Neural crest cell (in vitro differentiated cells): ENCODE measurements at regions not wholly inside any gene's neighbourhood (a gene's known extent, or its start where the extent isn't known, plus 50 kb on each side); places are given as distances from the start of the nearest gene placed in this dataset.
"Not testable (repeated sequence)": the region's sequence is repeated elsewhere in the genome, so short reads cannot be mapped to it uniquely, and the experiment has no call there.

Source experiments
- DNase-seq: peaks from one replicate; pipeline ENCODE4 v3.0.0; 2021; ENCODE audit warnings: low read depth, mixed read lengths, low spot score
- H3K27ac Mint-ChIP-seq: one replicate; pipeline ENCODE4 v1.8.0; 2021; ENCODE audit warnings: mild to moderate bottlenecking, mixed read lengths; ENCODE audit not compliant: unreplicated experiment
- H3K27me3 Mint-ChIP-seq: 2 replicates; pipeline ENCODE4 v1.8.0; 2021; ENCODE audit warnings: low read depth, mild to moderate bottlenecking, mixed read lengths
- H3K36me3 Mint-ChIP-seq: 2 replicates; pipeline ENCODE4 v1.8.0; 2021; ENCODE audit warnings: low read depth, mild to moderate bottlenecking, mixed read lengths
- H3K4me1 Mint-ChIP-seq: 2 replicates; pipeline ENCODE4 v1.8.0; 2021; ENCODE audit warnings: mixed read lengths
- H3K4me3 Mint-ChIP-seq: one replicate; pipeline ENCODE4 v1.8.0; 2021; ENCODE audit warnings: mild to moderate bottlenecking, mixed read lengths
- H3K9me3 Mint-ChIP-seq: 2 replicates; pipeline ENCODE4 v1.8.0; 2021; ENCODE audit warnings: mixed read lengths
- TF ChIP-seq, protein P1 (sequence below): fragments of 200-600 bp; sonication (generic); conservative IDR thresholded peaks from 2 replicates; pipeline ENCODE4 v1.5.0; 2021; ENCODE audit warnings: antibody characterized with exemption, mild to moderate bottlenecking

DNA sequence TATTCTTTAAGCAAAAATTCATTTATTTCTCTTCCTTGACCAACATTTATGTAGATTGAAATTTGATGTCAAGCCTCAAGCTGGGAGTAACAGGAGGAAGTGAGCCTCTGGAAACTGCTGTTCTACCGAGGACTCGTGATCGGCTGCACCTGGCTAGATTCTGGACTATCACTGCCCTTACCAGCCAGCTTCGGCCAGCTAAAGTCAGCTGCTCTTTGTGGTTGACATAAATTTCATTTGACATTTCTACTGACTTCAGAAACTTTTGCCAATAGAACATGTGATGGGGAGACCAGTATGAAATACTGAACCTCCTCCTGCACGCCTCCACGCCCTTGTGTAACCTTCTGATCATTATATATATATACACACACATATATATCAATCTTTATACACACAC lies 74.2 kb upstream of the RGPD5 start:
- TF ChIP-seq, protein P1, sequence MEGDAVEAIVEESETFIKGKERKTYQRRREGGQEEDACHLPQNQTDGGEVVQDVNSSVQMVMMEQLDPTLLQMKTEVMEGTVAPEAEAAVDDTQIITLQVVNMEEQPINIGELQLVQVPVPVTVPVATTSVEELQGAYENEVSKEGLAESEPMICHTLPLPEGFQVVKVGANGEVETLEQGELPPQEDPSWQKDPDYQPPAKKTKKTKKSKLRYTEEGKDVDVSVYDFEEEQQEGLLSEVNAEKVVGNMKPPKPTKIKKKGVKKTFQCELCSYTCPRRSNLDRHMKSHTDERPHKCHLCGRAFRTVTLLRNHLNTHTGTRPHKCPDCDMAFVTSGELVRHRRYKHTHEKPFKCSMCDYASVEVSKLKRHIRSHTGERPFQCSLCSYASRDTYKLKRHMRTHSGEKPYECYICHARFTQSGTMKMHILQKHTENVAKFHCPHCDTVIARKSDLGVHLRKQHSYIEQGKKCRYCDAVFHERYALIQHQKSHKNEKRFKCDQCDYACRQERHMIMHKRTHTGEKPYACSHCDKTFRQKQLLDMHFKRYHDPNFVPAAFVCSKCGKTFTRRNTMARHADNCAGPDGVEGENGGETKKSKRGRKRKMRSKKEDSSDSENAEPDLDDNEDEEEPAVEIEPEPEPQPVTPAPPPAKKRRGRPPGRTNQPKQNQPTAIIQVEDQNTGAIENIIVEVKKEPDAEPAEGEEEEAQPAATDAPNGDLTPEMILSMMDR, result no peak
- Mint-ChIP-seq H3K4me3 (no peak overlapping the region), H3K36me3 (no peaks in the 10 kb centered on the region), H3K4me1 (no peaks in the 10 kb centered on the region), H3K27ac (no peak overlapping the region), H3K27me3 (no peaks in the 10 kb centered on the region), H3K9me3 (peaks cover 5% of the 10 kb centered on the region)
- DNase-seq, result no peak

DNA sequence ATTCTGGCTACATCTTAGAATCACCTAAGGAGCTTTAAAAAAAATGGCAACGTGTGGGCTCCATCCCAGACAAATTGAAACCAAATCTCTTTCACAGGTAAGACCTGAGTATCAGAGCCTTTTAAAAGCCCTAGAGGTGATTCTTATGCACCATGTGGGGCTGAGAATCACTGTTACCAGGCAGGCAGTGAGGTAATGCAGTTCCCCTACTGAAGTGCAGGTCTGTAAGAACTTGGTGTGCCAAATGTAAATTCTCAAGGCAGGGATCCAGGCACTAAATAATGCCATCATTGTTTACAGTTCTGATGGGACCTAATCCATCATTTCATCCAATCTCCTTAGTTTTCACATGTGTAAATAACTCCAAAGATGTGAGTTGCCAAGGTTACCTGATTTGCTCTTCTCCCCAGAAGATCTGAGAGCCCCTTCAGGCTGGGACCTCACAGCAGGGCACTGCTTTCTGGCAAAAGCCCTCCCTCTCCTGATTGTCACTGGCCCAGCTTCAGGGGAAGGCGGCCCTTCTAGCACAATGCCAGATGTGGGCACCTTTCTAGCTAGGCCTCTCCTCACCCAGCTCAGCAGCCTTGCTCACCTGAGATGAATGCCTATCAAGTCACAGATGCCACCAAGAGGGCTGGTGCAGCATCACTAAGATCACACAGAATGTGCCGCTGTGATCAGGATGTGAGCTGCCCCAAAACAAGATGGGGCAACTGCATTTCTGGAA lies 73.6 kb upstream of the RGPD5 start:
- no peak overlapping the region for H3K4me3 Mint-ChIP-seq
- no peak for DNase-seq
- no peaks in the 10 kb centered on the region for H3K27me3 Mint-ChIP-seq
- TF ChIP-seq, protein P1, result no peak
- no peak overlapping the region for H3K27ac Mint-ChIP-seq
- peaks cover 5% of the 10 kb centered on the region for H3K9me3 Mint-ChIP-seq
- H3K4me1 Mint-ChIP-seq, result no peaks in the 10 kb centered on the region
- H3K36me3 Mint-ChIP-seq, result no peaks in the 10 kb centered on the region

DNA sequence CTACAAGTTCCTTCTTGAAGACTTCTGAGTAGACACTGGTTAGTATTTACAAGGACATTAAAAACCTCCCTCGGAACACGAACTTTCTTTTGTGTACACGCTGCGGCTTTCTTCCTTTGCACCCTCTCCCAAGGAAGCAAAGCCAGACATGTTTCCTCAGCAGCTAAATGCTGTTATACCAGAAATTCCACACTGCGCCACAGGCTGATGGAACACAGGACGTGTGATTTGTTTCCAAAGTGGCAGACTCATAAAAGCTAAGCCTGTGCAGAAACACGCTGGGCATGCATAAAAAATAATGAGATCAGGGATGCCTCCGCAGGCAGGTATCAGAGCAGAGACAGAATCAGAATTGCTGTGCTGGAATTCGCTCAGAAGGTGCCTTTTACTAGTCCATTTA lies 73.0 kb upstream of the RGPD5 start:
- Mint-ChIP-seq H3K27me3 (no peaks in the 10 kb centered on the region), H3K36me3 (no peaks in the 10 kb centered on the region), H3K27ac (no peak overlapping the region), H3K4me1 (no peaks in the 10 kb centered on the region), H3K9me3 (peaks cover 5% of the 10 kb centered on the region), H3K4me3 (no peak overlapping the region)
- TF ChIP-seq, protein P1, result no peak
- DNase-seq, result no peak

DNA sequence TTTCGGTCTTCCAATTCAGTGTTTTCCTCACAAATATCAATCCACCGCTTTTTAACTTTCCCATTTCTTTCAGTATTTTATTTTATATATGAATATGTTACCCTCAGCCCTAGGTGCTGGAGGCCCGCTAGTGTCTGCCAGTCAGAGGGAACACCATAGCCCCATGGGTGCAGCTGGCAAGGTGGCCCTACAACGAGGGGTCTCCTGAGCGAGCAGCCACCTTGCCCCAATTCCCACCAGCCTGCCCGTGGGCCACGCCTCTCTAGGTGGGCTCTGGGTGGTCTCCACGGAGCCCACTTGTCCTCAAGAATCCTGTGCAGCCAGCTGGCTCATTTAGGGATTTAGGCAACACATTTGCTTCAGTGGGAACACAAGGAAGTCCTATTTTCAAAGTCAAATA lies 72.5 kb upstream of the RGPD5 start:
- Mint-ChIP-seq H3K4me1 (no peaks in the 10 kb centered on the region), H3K9me3 (peaks cover 5% of the 10 kb centered on the region), H3K27ac (no peak overlapping the region), H3K36me3 (no peaks in the 10 kb centered on the region), H3K27me3 (no peaks in the 10 kb centered on the region), H3K4me3 (no peak overlapping the region)
- TF ChIP-seq, protein P1, result no peak
- DNase-seq, result no peak

DNA sequence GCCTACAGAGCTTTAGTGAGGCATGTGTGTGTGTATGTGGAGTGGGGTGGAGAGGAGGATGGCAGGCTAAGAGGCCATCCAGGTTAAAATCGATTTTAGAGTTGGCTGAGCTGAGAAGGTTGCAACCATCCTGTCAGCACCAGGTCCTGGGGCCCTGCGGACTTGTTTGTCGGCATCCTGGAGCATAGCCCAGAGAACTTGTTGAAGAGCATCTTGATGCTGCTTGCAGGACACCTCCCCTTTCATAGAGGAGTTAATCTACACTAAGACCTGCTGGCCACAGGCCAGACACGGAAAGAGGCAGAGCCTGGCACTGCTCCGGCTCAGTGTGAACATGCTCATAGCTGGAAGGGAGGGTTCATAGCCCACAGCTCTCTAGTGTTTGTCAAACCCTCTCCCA lies 72.1 kb upstream of the RGPD5 start:
- Mint-ChIP-seq H3K27ac (no peak overlapping the region), H3K9me3 (peaks cover 5% of the 10 kb centered on the region), H3K27me3 (no peaks in the 10 kb centered on the region), H3K36me3 (no peaks in the 10 kb centered on the region), H3K4me1 (no peaks in the 10 kb centered on the region), H3K4me3 (no peak overlapping the region)
- DNase-seq, result no peak
- TF ChIP-seq, protein P1, result no peak

DNA sequence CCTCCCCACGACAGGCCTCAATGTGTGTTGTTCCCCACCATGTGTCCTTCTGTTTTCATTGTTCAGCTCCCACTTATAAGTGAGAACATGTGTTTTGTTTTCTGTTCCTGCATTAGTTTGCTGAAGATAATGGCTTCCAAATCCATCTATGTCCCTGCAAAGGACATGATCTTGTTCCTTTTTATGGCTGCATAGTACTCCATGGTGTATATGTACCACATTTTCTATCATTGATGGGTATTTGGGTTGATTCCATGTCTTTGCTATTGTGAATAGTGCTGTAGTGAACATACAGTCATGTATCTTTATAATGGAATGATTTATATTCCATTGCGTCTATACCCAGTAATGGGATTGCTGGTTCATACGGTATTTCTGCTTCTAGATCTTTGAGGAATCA lies 71.5 kb upstream of the RGPD5 start:
- not testable (repeated sequence) for H3K4me1 Mint-ChIP-seq, H3K27ac Mint-ChIP-seq, H3K36me3 Mint-ChIP-seq, H3K9me3 Mint-ChIP-seq, H3K4me3 Mint-ChIP-seq, H3K27me3 Mint-ChIP-seq, DNase-seq

DNA sequence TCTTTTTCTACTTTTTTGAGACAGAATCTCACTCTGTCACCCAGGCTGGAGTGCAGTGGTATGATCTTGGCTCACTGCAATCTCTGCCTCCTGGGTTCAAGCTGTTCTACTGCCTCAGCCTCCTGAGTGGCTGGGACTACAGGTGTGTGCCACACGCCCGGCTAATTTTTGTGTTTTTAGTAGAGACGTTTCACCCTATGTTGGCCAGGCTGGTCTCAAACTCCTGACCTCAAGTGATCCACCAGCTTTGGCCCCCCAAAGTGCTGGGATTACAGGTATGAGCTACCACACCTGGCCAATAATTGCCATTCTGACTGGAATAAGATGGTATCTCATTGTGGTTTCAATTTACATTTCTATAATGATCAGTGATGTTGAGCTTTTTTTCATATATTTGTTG lies 71.0 kb upstream of the RGPD5 start:
- not testable (repeated sequence) for H3K4me3 Mint-ChIP-seq, H3K36me3 Mint-ChIP-seq, DNase-seq, H3K27me3 Mint-ChIP-seq, H3K4me1 Mint-ChIP-seq, H3K27ac Mint-ChIP-seq, H3K9me3 Mint-ChIP-seq
